Osteocyte (in vitro differentiated cells): ENCODE measurements at regions not wholly inside any gene's neighbourhood (a gene's known extent, or its start where the extent isn't known, plus 50 kb on each side); places are given as distances from the start of the nearest gene placed in this dataset.

Experiments
- DNase-seq: peaks from one replicate; pipeline ENCODE4 v3.0.0; 2021; ENCODE audit warnings: mixed read lengths; ENCODE audit not compliant: unreplicated experiment; ENCODE audit errors: extremely low spot score
- H3K27ac Mint-ChIP-seq: one replicate; pipeline ENCODE4 v1.8.0; 2021; ENCODE audit warnings: mild to moderate bottlenecking, mixed read lengths; ENCODE audit not compliant: unreplicated experiment
- H3K27me3 Mint-ChIP-seq: one replicate; pipeline ENCODE4 v1.8.0; 2021; ENCODE audit warnings: mixed read lengths; ENCODE audit not compliant: unreplicated experiment
- H3K36me3 Mint-ChIP-seq: one replicate; pipeline ENCODE4 v1.8.0; 2021; ENCODE audit warnings: mixed read lengths; ENCODE audit not compliant: unreplicated experiment
- H3K4me1 Mint-ChIP-seq: one replicate; pipeline ENCODE4 v1.8.0; 2021; ENCODE audit warnings: mixed read lengths; ENCODE audit not compliant: unreplicated experiment
- H3K4me3 Mint-ChIP-seq: one replicate; pipeline ENCODE4 v1.8.0; 2021; ENCODE audit warnings: mild to moderate bottlenecking, moderate library complexity, mixed read lengths; ENCODE audit not compliant: unreplicated experiment
- H3K9me3 Mint-ChIP-seq: one replicate; pipeline ENCODE4 v1.8.0; 2021; ENCODE audit warnings: mixed read lengths; ENCODE audit not compliant: unreplicated experiment
- TF ChIP-seq, protein P1 (sequence below): fragments of 200-600 bp; sonication (generic); IDR thresholded peaks from 2 replicates; pipeline ENCODE4 v1.5.0; 2021; ENCODE audit warnings: antibody characterized with exemption, mild to moderate bottlenecking, moderate library complexity

DNA sequence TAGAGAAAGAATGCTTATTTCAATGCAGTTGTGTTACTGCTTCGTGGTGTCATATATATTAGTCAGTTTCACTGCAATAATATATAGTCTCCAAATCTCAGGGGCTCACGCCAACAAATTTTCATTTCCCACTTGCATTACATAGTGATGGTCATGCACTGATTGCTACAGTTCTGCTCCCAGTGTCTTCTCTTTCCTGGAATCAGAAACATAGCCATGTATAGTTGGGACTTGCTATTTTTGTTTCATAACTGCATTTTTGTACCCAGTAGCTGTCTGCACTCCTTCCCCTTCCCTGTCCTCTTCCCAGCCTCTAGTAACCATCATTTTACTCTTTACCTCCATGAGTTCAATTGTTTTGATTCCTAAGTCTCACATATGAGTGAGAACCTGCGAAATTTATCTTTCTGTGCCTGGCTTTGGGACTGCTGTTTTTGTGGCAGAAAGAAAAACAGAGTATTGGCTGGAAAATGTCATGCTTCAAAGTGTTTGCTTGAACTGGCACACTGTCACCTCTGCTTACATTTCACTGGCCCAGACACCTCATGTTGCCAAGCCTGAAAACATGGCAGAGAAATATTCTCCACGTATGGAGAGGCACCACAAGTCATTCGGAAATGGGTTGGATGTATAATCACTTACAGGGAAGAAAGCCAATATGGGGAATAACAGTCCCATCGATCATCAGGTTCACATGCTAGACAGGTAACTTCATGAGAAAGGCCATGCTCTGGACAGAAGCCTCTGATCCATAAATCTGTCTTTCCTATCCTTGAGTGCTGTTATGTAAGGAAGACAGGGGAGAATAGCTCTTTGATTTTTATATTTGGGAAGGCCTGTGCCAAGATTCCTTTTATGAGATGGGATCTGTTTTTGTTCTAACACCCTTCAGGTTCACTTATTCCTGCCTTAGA, 60.4 kb upstream of the BACH1 start:
- Mint-ChIP-seq H3K27me3 (no peaks in the 10 kb centered on the region), H3K4me3 (no peak overlapping the region), H3K4me1 (peaks cover 6% of the 10 kb centered on the region), H3K27ac (no peak overlapping the region), H3K9me3 (no peaks in the 10 kb centered on the region), H3K36me3 (no peaks in the 10 kb centered on the region)
- DNase-seq: no peak
- TF ChIP-seq, protein P1, sequence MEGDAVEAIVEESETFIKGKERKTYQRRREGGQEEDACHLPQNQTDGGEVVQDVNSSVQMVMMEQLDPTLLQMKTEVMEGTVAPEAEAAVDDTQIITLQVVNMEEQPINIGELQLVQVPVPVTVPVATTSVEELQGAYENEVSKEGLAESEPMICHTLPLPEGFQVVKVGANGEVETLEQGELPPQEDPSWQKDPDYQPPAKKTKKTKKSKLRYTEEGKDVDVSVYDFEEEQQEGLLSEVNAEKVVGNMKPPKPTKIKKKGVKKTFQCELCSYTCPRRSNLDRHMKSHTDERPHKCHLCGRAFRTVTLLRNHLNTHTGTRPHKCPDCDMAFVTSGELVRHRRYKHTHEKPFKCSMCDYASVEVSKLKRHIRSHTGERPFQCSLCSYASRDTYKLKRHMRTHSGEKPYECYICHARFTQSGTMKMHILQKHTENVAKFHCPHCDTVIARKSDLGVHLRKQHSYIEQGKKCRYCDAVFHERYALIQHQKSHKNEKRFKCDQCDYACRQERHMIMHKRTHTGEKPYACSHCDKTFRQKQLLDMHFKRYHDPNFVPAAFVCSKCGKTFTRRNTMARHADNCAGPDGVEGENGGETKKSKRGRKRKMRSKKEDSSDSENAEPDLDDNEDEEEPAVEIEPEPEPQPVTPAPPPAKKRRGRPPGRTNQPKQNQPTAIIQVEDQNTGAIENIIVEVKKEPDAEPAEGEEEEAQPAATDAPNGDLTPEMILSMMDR: no peak

DNA sequence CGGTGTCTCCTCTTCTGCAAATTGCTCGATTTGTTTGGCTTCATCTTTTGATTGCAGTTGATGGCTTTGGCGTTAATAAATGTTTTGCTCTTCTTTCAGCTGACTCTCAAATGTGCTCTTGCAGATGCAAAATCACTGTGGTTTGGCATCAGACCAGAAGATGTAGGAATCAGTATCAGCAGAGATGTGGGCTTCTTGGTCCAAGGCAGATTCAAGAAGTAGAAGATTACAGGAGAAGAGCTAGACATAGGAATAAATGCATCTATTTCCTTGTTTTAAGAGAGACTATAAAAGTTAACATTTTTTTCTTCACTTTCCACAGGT, 59.8 kb upstream of the BACH1 start:
- no peaks in the 10 kb centered on the region for H3K27me3 Mint-ChIP-seq
- no peaks in the 10 kb centered on the region for H3K36me3 Mint-ChIP-seq
- DNase-seq: no peak
- H3K4me1 Mint-ChIP-seq: peaks cover 6% of the 10 kb centered on the region
- TF ChIP-seq, protein P1: no peak
- no peak overlapping the region for H3K27ac Mint-ChIP-seq
- no peak overlapping the region for H3K4me3 Mint-ChIP-seq
- no peaks in the 10 kb centered on the region for H3K9me3 Mint-ChIP-seq

DNA sequence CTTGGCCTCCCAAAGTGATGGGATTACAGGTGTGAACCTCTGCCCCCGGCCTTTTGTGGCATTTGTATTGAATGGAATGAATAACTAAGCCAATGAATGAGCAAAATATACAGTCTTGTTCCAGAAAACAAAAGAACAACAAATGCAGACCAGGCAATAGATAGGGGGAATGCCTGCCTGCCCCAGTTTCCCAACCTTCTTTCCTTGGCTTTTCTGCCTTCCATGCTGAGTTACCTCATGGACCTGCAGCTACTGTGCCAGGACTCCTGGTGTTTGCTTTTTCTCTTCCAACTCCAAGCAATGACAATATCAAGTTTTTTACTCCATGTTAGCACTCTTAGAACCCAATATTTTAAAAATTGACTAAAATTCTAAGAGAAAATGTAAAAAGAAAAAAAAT, 58.6 kb upstream of the BACH1 start:
- TF ChIP-seq, protein P1: no peak
- DNase-seq: no peak
- peaks cover 6% of the 10 kb centered on the region for H3K4me1 Mint-ChIP-seq
- no peaks in the 10 kb centered on the region for H3K9me3 Mint-ChIP-seq
- H3K27ac Mint-ChIP-seq: no peak overlapping the region
- no peaks in the 10 kb centered on the region for H3K27me3 Mint-ChIP-seq
- H3K36me3 Mint-ChIP-seq: no peaks in the 10 kb centered on the region
- H3K4me3 Mint-ChIP-seq: no peak overlapping the region

DNA sequence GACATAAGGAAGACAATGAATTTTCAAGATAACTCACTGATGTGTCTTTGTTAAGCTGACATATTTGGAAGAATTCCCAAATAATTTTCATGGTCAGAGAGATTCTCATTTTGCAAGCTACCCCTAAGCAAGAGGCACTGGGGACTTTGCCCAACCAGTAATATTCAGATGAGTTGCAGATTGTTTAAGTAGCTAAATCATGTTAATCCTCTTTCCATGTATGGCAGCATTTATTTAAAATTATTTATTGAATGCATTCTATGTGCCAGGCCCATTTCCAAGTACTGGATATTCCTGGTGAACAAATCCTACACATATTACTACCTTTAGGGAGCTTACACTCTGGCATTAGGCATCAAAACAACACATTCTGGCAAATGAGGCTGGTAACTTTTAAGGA, 56.5 kb upstream of the BACH1 start:
- Mint-ChIP-seq H3K9me3 (no peaks in the 10 kb centered on the region), H3K36me3 (no peaks in the 10 kb centered on the region), H3K4me3 (no peak overlapping the region), H3K27me3 (no peaks in the 10 kb centered on the region), H3K27ac (no peak overlapping the region), H3K4me1 (no peaks in the 10 kb centered on the region)
- no peak for DNase-seq
- TF ChIP-seq, protein P1: no peak

DNA sequence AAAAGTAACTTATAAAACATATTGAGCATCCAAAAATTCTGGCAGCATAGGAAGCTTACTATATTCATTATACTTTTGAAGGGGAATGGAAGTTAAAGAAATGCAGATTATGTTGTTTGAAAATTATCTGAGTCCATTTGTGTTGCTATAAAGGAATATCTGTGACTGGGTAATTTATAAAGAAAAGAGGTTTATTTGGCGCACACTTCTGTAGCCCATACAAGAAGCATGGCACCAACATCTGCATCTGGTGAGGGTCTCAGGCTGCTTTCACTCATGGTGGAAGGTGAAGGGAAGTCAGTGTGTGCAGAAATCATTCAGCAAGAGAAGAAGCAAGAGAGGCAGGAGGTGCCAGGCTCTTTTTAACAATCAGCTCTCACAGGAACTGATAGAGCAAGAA, 55.5 kb upstream of the BACH1 start:
- peaks cover 2% of the 10 kb centered on the region for H3K4me1 Mint-ChIP-seq
- DNase-seq: no peak
- H3K27ac Mint-ChIP-seq: no peak overlapping the region
- H3K9me3 Mint-ChIP-seq: no peaks in the 10 kb centered on the region
- TF ChIP-seq, protein P1: no peak
- no peaks in the 10 kb centered on the region for H3K36me3 Mint-ChIP-seq
- no peak overlapping the region for H3K4me3 Mint-ChIP-seq
- no peaks in the 10 kb centered on the region for H3K27me3 Mint-ChIP-seq
